ENCODE measurements at regions not wholly inside any gene's neighbourhood (a gene's known extent, or its start where the extent isn't known, plus 50 kb on each side); places are given as distances from the start of the nearest gene placed in this dataset.

DNA sequence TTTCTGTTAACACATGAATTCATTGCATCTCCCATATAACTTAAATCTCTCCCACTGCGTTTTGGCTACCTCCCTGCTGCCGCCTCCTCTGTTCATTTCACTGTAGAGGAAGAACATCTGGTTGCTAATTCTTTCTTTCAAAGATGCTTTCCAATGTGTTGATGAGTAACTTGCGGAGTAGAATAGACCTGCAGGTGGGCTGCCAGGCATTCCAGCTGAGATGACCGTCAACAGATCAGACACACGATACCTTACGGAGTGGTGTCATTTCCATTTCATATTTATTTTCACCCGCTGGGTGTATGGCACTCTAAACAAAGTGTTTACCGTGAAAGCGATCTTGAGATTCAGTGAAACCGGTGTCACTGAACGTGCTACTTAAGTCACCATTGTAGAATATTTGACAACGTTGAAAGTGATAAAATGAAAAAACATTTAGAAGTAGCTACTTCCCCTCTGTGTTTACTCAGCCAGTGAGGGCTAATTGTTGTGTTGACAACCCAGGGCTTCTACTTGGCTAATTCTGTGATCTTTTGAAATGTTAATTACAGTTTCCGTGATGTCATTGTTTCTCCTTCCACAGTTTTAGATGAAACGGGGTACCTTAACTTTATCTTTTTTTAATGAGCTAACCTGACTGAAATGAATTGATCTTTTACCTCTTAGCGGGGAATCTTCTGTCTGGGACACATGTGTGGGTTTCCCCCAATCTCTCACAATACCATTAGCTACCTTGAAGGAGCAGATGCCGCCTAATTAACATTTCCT lies 228.5 kb upstream of the ARGLU1 start:
- H3K36me3 ChIP-seq: no peaks in the 10 kb centered on the region
- no peaks in the 10 kb centered on the region for H3K27me3 ChIP-seq
- DNase-seq (ENCODE audit: low spot score in 2 of 2): no peak
- peak overlapping the region; percentile 7 to 48 (median 18) for H3K4me3 ChIP-seq
- no peaks in the 10 kb centered on the region for H3K9me3 ChIP-seq
- intact Hi-C loops (cut with DNase I; ENCODE audit: low total_unique reads): no loop called here
- TF ChIP-seq, protein P1, sequence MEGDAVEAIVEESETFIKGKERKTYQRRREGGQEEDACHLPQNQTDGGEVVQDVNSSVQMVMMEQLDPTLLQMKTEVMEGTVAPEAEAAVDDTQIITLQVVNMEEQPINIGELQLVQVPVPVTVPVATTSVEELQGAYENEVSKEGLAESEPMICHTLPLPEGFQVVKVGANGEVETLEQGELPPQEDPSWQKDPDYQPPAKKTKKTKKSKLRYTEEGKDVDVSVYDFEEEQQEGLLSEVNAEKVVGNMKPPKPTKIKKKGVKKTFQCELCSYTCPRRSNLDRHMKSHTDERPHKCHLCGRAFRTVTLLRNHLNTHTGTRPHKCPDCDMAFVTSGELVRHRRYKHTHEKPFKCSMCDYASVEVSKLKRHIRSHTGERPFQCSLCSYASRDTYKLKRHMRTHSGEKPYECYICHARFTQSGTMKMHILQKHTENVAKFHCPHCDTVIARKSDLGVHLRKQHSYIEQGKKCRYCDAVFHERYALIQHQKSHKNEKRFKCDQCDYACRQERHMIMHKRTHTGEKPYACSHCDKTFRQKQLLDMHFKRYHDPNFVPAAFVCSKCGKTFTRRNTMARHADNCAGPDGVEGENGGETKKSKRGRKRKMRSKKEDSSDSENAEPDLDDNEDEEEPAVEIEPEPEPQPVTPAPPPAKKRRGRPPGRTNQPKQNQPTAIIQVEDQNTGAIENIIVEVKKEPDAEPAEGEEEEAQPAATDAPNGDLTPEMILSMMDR (IDR thresholded peaks at IDR 0.05): no peak
- TF ChIP-seq POLR2AphosphoS5 (IDR thresholded peaks at IDR 0.05) (no peak), POLR2A (IDR thresholded peaks at IDR 0.05) (no peak)
- H3K27ac ChIP-seq: no peak overlapping the region
- no peaks in the 10 kb centered on the region for H3K4me1 ChIP-seq

DNA sequence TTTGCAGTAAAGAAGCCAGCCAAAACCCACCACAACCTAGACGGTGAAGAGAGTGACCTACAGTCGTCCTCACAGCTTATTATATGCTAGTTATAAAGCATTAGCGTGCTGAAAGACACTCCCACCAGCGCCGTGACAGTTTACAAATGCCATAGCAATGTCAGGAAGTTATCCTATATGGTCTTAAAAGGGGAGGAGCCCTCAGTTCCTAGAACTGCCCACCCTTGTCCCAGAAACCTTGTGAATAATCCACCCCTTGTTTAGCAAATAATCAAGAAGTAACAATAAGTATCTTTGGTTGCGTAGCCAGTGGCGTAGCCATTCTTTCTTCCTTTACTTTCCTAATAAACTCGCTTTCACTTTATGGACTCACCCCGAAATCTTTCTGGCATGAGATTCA lies 227.9 kb upstream of the ARGLU1 start:
- no peak for DNase-seq (ENCODE audit: low spot score in 2 of 2)
- intact Hi-C loops (cut with DNase I; ENCODE audit: low total_unique reads): no loop called here
- Histone ChIP-seq H3K4me1 (no peaks in the 10 kb centered on the region), H3K27ac (no peak overlapping the region), H3K9me3 (no peaks in the 10 kb centered on the region), H3K27me3 (no peaks in the 10 kb centered on the region), H3K4me3 (peak overlapping the region in 2 of 3 donors; percentile 18 to 48), H3K36me3 (no peaks in the 10 kb centered on the region)
- TF ChIP-seq, protein P1 (IDR thresholded peaks at IDR 0.05): no peak
- no peak for TF ChIP-seq POLR2A (IDR thresholded peaks at IDR 0.05)

DNA sequence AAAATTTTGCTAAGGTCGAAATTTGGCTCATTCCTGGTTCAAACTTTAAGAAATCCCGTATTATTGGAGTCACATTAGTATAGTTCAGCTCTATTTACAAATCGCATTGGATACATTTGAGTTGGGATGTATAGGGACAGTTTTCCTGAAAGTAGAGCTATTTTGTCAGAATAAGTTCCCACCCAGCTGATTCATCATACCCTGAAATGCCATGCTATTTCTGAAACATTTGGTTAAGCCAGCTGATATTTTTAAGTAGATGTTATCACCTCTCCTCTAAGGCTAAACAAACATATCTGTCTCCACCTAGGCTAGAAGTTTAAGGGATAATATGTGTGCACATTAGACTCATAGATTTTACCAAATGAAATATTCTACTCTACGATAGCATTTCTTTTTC lies 226.2 kb upstream of the ARGLU1 start:
- H3K27me3 ChIP-seq: no peaks in the 10 kb centered on the region
- no peak overlapping the region for H3K27ac ChIP-seq
- intact Hi-C loops (cut with DNase I; ENCODE audit: low total_unique reads): no loop called here
- no peaks in the 10 kb centered on the region for H3K9me3 ChIP-seq
- no peak for DNase-seq (ENCODE audit: low spot score in 2 of 2)
- H3K4me1 ChIP-seq: no peaks in the 10 kb centered on the region
- no peaks in the 10 kb centered on the region for H3K36me3 ChIP-seq
- TF ChIP-seq, protein P1 (IDR thresholded peaks at IDR 0.05): no peak
- no peak for TF ChIP-seq POLR2A (IDR thresholded peaks at IDR 0.05)
- TF ChIP-seq POLR2AphosphoS5 (IDR thresholded peaks at IDR 0.05): no peak
- no peak overlapping the region for H3K4me3 ChIP-seq

DNA sequence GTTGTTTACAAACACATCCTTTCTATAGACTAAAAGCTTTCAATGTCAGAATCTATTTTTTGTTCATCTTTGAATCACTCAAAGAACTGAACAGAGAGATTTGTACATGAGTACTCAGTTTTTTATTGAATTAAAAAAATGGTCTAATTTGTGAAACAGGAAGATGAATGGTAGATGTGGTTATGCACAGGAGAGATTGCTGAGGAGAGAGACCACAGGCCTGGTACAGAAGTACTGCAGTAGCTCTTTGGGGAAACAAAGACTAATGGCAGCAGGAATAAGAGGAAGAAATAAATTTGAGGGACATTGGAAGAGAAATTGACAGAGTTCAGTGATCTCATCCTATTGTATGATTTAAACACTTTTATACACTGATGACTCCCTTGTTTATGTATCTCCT lies 222.0 kb upstream of the ARGLU1 start:
- no peaks in the 10 kb centered on the region for H3K27me3 ChIP-seq
- H3K4me3 ChIP-seq: no peak overlapping the region
- no peaks in the 10 kb centered on the region for H3K36me3 ChIP-seq
- DNase-seq (ENCODE audit: low spot score in 2 of 2): no peak
- no peaks in the 10 kb centered on the region for H3K4me1 ChIP-seq
- no peak overlapping the region for H3K27ac ChIP-seq
- intact Hi-C loops (cut with DNase I; ENCODE audit: low total_unique reads): no loop called here
- TF ChIP-seq POLR2AphosphoS5 (IDR thresholded peaks at IDR 0.05): no peak
- no peak for TF ChIP-seq POLR2A (IDR thresholded peaks at IDR 0.05)
- TF ChIP-seq, protein P1 (IDR thresholded peaks at IDR 0.05): no peak
- H3K9me3 ChIP-seq: no peaks in the 10 kb centered on the region

DNA sequence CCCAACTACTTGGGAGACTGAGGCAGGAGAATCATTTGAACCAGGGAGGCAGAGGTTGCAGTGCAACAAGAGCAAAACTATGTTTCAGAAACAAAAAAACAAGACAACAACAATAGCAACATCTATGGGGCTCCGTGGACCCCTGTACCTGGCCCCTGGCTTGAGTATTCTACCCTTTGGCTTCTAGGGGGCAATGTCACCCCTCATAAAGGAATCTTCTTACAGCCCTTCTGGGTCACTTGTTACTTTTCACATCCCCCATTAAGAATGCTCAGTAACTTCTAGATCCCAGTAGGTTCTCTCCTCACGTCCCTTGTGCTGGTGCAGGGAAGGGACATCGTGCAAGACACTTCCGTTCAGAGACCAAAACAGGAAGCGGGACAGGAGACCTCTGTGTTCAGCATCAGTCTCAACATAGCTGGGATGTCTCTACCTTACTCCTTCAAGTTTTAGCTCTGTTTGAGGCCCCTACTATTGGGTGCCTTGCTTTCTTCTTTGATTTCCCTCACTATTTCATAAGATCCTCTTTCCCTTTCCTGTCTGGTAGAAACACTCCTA lies 218.1 kb upstream of the ARGLU1 start:
- Histone ChIP-seq H3K27ac (no peak overlapping the region), H3K36me3 (no peaks in the 10 kb centered on the region), H3K27me3 (no peaks in the 10 kb centered on the region), H3K4me3 (no peak overlapping the region), H3K4me1 (no peaks in the 10 kb centered on the region), H3K9me3 (no peaks in the 10 kb centered on the region)
- intact Hi-C loops (cut with DNase I; ENCODE audit: low total_unique reads): no loop called here
- TF ChIP-seq POLR2A (IDR thresholded peaks at IDR 0.05): no peak
- no peak for TF ChIP-seq POLR2AphosphoS5 (IDR thresholded peaks at IDR 0.05)
- TF ChIP-seq, protein P1 (IDR thresholded peaks at IDR 0.05): no peak
- no peak for DNase-seq (ENCODE audit: low spot score in 2 of 2)

All from breast epithelium (tissue), 4 donors.